GM12878 (cell line): ENCODE measurements at regions not wholly inside any gene's neighbourhood (a gene's known extent, or its start where the extent isn't known, plus 50 kb on each side); places are given as distances from the start of the nearest gene placed in this dataset.

Experiments
- CREB1 ChIP-seq: IDR thresholded peaks from 2 replicates; pipeline ENCODE4 v1.6.1; 2012; ENCODE audit warnings: low read depth, mild to moderate bottlenecking, inconsistent platforms
- CTCF ChIP-seq, 3 experiments: IDR thresholded peaks in 2 of 3; conservative IDR thresholded peaks in 1 of 3; 2 replicates each; pipeline ENCODE4 v1.5.1; 2011; ENCODE audit warnings: low read depth in 3 of 3, low read length in 3 of 3, mild to moderate bottlenecking in 3 of 3, control low read depth in 2 of 3, moderate library complexity in 2 of 3, inconsistent platforms in 1 of 3, mixed read lengths in 1 of 3; ENCODE audit not compliant: control insufficient read depth in 2 of 3, insufficient read depth in 1 of 3; ENCODE audit errors: extremely low read depth in 1 of 3
- EZH2 ChIP-seq: IDR thresholded peaks from 2 replicates; pipeline ENCODE4 v1.6.1; 2012; ENCODE audit warnings: low read depth, mild to moderate bottlenecking, control low read depth, inconsistent platforms, low read length, borderline replicate concordance; ENCODE audit not compliant: control insufficient read depth
- NBN ChIP-seq: fragments of 450-650 bp; IDR thresholded peaks from 2 replicates; pipeline ENCODE4 v1.6.1; 2016
- POLR2A ChIP-seq: IDR thresholded peaks from 2 replicates; pipeline ENCODE4 v1.6.1; 2011; ENCODE audit warnings: low read depth, mild to moderate bottlenecking, low read length
- POLR2AphosphoS5 ChIP-seq: IDR thresholded peaks from 2 replicates; pipeline ENCODE4 v1.6.1; 2011; ENCODE audit warnings: mild to moderate bottlenecking, low read length, inconsistent platforms
- RAD21 ChIP-seq: IDR thresholded peaks from 2 replicates; pipeline ENCODE4 v1.6.1; 2011; ENCODE audit warnings: mild to moderate bottlenecking, low read depth, low read length, moderate library complexity; ENCODE audit not compliant: insufficient read depth
- RB1 ChIP-seq: fragments of 450-650 bp; formaldehyde crosslinking; IDR thresholded peaks from 2 replicates; pipeline ENCODE4 v1.6.1; 2017; ENCODE audit warnings: mild to moderate bottlenecking, borderline replicate concordance
- TAF1 ChIP-seq: IDR thresholded peaks from 2 replicates; pipeline ENCODE4 v1.6.1; 2011; ENCODE audit warnings: mild to moderate bottlenecking, low read depth, low read length, borderline replicate concordance
- TF ChIP-seq, protein P1 (sequence below): fragments of 450-650 bp; IDR thresholded peaks from 2 replicates; pipeline ENCODE4 v1.6.1; 2017; ENCODE audit warnings: mild to moderate bottlenecking

DNA sequence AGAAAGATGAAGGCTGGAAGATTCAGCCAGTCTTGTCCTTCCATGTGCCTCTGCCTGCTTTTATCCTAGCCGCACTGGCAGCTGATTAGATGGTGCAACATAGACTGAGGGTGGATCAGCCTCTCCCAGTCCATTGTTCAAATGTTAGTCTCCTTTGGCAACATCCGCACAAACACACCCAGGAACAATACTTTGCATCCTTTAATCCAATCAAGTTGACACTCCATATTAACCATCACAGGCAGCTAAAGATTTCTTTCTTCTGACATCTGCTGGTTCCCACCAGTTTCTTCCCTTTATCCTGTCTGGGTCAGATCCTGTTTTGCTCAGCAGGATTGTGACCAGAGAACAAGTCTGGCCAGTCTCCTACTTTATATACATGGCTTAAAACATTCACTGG lies 276.5 kb upstream of the TYRP1 start:
- no peak for TF ChIP-seq CTCF (IDR thresholded peaks at IDR 0.05 in 2 of 3, conservative IDR thresholded peaks at IDR 0.05 in 1 of 3; ENCODE audit: control insufficient read depth in 2 of 3, extremely low read depth in 1 of 3, insufficient read depth in 1 of 3, low read depth in 3 of 3, low read length in 3 of 3)
- TF ChIP-seq, protein P1, sequence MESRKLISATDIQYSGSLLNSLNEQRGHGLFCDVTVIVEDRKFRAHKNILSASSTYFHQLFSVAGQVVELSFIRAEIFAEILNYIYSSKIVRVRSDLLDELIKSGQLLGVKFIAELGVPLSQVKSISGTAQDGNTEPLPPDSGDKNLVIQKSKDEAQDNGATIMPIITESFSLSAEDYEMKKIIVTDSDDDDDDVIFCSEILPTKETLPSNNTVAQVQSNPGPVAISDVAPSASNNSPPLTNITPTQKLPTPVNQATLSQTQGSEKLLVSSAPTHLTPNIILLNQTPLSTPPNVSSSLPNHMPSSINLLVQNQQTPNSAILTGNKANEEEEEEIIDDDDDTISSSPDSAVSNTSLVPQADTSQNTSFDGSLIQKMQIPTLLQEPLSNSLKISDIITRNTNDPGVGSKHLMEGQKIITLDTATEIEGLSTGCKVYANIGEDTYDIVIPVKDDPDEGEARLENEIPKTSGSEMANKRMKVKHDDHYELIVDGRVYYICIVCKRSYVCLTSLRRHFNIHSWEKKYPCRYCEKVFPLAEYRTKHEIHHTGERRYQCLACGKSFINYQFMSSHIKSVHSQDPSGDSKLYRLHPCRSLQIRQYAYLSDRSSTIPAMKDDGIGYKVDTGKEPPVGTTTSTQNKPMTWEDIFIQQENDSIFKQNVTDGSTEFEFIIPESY: no peak
- no peak for TF ChIP-seq POLR2AphosphoS5
- no peak for TF ChIP-seq POLR2A
- TF ChIP-seq RB1: no peak
- no peak for TF ChIP-seq NBN
- TF ChIP-seq EZH2: no peak
- no peak for TF ChIP-seq RAD21
- TF ChIP-seq TAF1: no peak
- no peak for TF ChIP-seq CREB1
